ENCODE measurements at regions not wholly inside any gene's neighbourhood (a gene's known extent, or its start where the extent isn't known, plus 50 kb on each side); places are given as distances from the start of the nearest gene placed in this dataset.

- H3K4me1 Mint-ChIP-seq (ENCODE audit: low read depth, unreplicated experiment) = no peaks in the 10 kb centered on the region
- CTCF ChIA-PET = no interaction called here
- no peak overlapping the region for H3K27ac Mint-ChIP-seq (ENCODE audit: unreplicated experiment)
- H3K9me3 Mint-ChIP-seq (ENCODE audit: low read depth, unreplicated experiment) = no peaks in the 10 kb centered on the region
- no TSS peak for BruUV-seq (replicated peaks)
- no peak overlapping the region for H3K4me3 Mint-ChIP-seq (ENCODE audit: low read depth, unreplicated experiment)
- H3K27me3 Mint-ChIP-seq (ENCODE audit: unreplicated experiment) = peaks cover 56% of the 10 kb centered on the region
- TF ChIP-seq CTCF (IDR thresholded peaks at IDR 0.05; ENCODE audit: unreplicated experiment) = no peak
- intact Hi-C loops (cut with micrococcal nuclease; ENCODE audit: unreplicated experiment) = no loop called here
- DNase-seq = no peak
- no peaks in the 10 kb centered on the region for H3K36me3 Mint-ChIP-seq (ENCODE audit: insufficient read depth, unreplicated experiment)
Observed at GRCh38 chr1:37096523-37096922, 62.2 kb upstream of the GRIK3 start.

- H3K27ac Mint-ChIP-seq (ENCODE audit: unreplicated experiment) = no peak overlapping the region
- intact Hi-C loops (cut with micrococcal nuclease; ENCODE audit: unreplicated experiment) = no loop called here
- H3K36me3 Mint-ChIP-seq (ENCODE audit: insufficient read depth, unreplicated experiment) = no peaks in the 10 kb centered on the region
- no peaks in the 10 kb centered on the region for H3K9me3 Mint-ChIP-seq (ENCODE audit: low read depth, unreplicated experiment)
- no peak for TF ChIP-seq CTCF (IDR thresholded peaks at IDR 0.05; ENCODE audit: unreplicated experiment)
- BruUV-seq (replicated peaks) = no TSS peak
- H3K27me3 Mint-ChIP-seq (ENCODE audit: unreplicated experiment) = peaks cover 56% of the 10 kb centered on the region
- H3K4me1 Mint-ChIP-seq (ENCODE audit: low read depth, unreplicated experiment) = no peaks in the 10 kb centered on the region
- DNase-seq = no peak
- no peak overlapping the region for H3K4me3 Mint-ChIP-seq (ENCODE audit: low read depth, unreplicated experiment)
- CTCF ChIA-PET = no interaction called here
Observed at GRCh38 chr1:37097731-37098130, 63.4 kb upstream of the GRIK3 start.

GRCh38 chr1:37098237-37098636 lies 63.9 kb upstream of the GRIK3 start:
- Mint-ChIP-seq H3K27ac (ENCODE audit: unreplicated experiment) (no peak overlapping the region), H3K9me3 (ENCODE audit: low read depth, unreplicated experiment) (no peaks in the 10 kb centered on the region), H3K36me3 (ENCODE audit: insufficient read depth, unreplicated experiment) (no peaks in the 10 kb centered on the region), H3K27me3 (ENCODE audit: unreplicated experiment) (peaks cover 56% of the 10 kb centered on the region), H3K4me3 (ENCODE audit: low read depth, unreplicated experiment) (no peak overlapping the region), H3K4me1 (ENCODE audit: low read depth, unreplicated experiment) (no peaks in the 10 kb centered on the region)
- intact Hi-C loops (cut with micrococcal nuclease; ENCODE audit: unreplicated experiment) = no loop called here
- no peak for DNase-seq
- no TSS peak for BruUV-seq (replicated peaks)
- CTCF ChIA-PET = no interaction called here
- no peak for TF ChIP-seq CTCF (IDR thresholded peaks at IDR 0.05; ENCODE audit: unreplicated experiment)

GRCh38 chr1:37100310-37100709 lies 66.0 kb upstream of the GRIK3 start:
- Mint-ChIP-seq H3K4me3 (ENCODE audit: low read depth, unreplicated experiment) (no peak overlapping the region), H3K27me3 (ENCODE audit: unreplicated experiment) (peaks cover 41% of the 10 kb centered on the region), H3K4me1 (ENCODE audit: low read depth, unreplicated experiment) (no peaks in the 10 kb centered on the region), H3K36me3 (ENCODE audit: insufficient read depth, unreplicated experiment) (no peaks in the 10 kb centered on the region), H3K9me3 (ENCODE audit: low read depth, unreplicated experiment) (no peaks in the 10 kb centered on the region), H3K27ac (ENCODE audit: unreplicated experiment) (no peak overlapping the region)
- no peak for TF ChIP-seq CTCF (IDR thresholded peaks at IDR 0.05; ENCODE audit: unreplicated experiment)
- no peak for DNase-seq
- intact Hi-C loops (cut with micrococcal nuclease; ENCODE audit: unreplicated experiment) = no loop called here
- CTCF ChIA-PET = no interaction called here
- BruUV-seq (replicated peaks) = no TSS peak
